ENCODE measurements at regions not wholly inside any gene's neighbourhood (a gene's known extent, or its start where the extent isn't known, plus 50 kb on each side); places are given as distances from the start of the nearest gene placed in this dataset.
"Not testable (repeated sequence)": the region's sequence is repeated elsewhere in the genome, so short reads cannot be mapped to it uniquely, and the experiment has no call there.

- no peak for DNase-seq
Measured at GRCh38 chr6:21856456-21856825, 262.9 kb downstream of the SOX4 start.

- no peak for DNase-seq
Measured at GRCh38 chr6:21856844-21857243, 263.3 kb downstream of the SOX4 start.

- no peak for DNase-seq
Measured at GRCh38 chr6:21858076-21858475, 264.5 kb downstream of the SOX4 start.

- no peak for DNase-seq
Measured at GRCh38 chr6:21859193-21859735, 265.7 kb downstream of the SOX4 start.

GRCh38 chr6:21861942-21862341 lies 268.4 kb downstream of the SOX4 start:
- no peak for DNase-seq

- no peak for DNase-seq
Measured at GRCh38 chr6:21864206-21864605, 270.7 kb downstream of the SOX4 start.

- no peak for DNase-seq
Measured at GRCh38 chr6:21868226-21868625, 274.7 kb downstream of the SOX4 start.

- no peak for DNase-seq
Measured at GRCh38 chr6:21869085-21869771, 275.7 kb downstream of the SOX4 start.

- DNase-seq = no peak
Measured at GRCh38 chr6:21870076-21870730, 276.7 kb downstream of the SOX4 start.

GRCh38 chr6:21871831-21872230 lies 278.3 kb downstream of the SOX4 start:
- DNase-seq = no peak

GRCh38 chr6:21872749-21873148 lies 279.2 kb downstream of the SOX4 start:
- DNase-seq = no peak

GRCh38 chr6:21873562-21873961 lies 280.0 kb downstream of the SOX4 start:
- DNase-seq = no peak

- DNase-seq = no peak
Measured at GRCh38 chr6:21874372-21874771, 280.8 kb downstream of the SOX4 start.

GRCh38 chr6:21877037-21877436 lies 283.5 kb downstream of the SOX4 start:
- not testable (repeated sequence) for DNase-seq

- not testable (repeated sequence) for DNase-seq
Measured at GRCh38 chr6:21880249-21880648, 286.7 kb downstream of the SOX4 start.

GRCh38 chr6:21881969-21882465 lies 288.5 kb downstream of the SOX4 start:
- DNase-seq = no peak

GRCh38 chr6:21883595-21884328 lies 290.2 kb downstream of the SOX4 start:
- no peak for DNase-seq

GRCh38 chr6:21885111-21885510 lies 291.6 kb downstream of the SOX4 start:
- no peak for DNase-seq

- DNase-seq = no peak
Measured at GRCh38 chr6:21885532-21886114, 292.1 kb downstream of the SOX4 start.

GRCh38 chr6:21886542-21887151 lies 293.1 kb downstream of the SOX4 start:
- no peak for DNase-seq

- no peak for DNase-seq
Measured at GRCh38 chr6:21887231-21888185, 294.0 kb downstream of the SOX4 start.

- DNase-seq = no peak
Measured at GRCh38 chr6:21891080-21891479, 297.5 kb downstream of the SOX4 start.

All from CD4-positive, alpha-beta T cell treated with Interleukin-17A for 1 hour (primary cell).